DMS153 treated with DMSO at 0.1 percent for 48 hours (cell line): ENCODE measurements at regions not wholly inside any gene's neighbourhood (a gene's known extent, or its start where the extent isn't known, plus 50 kb on each side); places are given as distances from the start of the nearest gene placed in this dataset.
"Not testable (repeated sequence)": the region's sequence is repeated elsewhere in the genome, so short reads cannot be mapped to it uniquely, and the experiment has no call there.

Experiments used
- DNase-seq: peaks from one replicate; lab custom pipeline; 2025; ENCODE audit not compliant: unreplicated experiment; lab: John Stamatoyannopoulos, UW

DNA sequence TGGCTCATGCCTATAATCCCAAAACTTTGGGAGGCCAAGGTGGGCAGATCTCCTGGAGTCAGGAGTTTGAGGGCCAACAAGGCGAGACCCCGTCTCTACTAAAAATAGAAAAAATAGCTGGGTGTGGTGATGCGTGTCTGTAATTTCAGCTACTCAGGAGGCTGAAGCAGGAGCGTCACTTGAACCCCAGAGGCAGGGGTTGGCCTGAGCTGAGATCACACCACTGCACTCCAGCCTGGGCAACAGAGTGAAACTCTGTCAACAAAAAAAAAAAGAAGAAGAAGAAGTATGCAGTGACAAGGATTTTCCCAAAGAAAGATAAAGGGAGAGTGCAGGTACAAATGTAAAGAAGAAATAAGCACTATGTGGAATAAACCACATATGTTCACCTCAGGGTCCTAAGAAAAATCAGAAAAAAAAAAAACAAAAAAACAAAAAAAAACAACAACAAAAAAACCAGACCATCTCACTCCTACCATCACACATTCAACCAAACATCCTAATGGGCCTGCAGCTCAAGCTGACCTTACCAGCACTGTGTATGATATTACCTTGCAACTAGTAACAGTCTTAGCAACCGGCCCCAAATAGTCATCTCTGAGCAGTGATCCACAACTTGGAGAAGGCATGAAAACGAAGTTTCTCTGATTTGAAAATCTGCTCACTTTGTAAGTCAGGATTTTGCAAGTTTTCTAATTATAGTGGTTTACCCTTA is 296.7 kb upstream of the PROK2 start:
- DNase-seq: no peak

DNA sequence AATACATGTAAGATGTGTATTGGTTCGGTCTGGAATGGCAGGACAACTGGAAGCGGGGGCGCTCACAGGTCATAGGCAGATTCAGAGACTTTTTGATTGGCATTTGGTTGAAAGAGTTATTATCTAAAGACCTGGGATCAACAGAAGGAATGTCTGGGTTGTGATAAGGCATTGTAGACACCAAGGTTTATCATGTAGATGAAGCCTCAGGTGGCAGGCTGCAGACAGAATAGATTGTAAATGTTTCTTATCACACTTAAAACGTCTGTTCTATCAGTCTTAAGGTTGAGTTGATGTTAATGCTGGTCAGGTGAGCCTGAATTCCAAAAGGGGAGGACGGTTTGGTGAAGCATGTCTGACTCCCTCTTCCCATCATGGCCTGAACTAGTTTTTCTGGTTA is 295.9 kb upstream of the PROK2 start:
- no peak for DNase-seq

DNA sequence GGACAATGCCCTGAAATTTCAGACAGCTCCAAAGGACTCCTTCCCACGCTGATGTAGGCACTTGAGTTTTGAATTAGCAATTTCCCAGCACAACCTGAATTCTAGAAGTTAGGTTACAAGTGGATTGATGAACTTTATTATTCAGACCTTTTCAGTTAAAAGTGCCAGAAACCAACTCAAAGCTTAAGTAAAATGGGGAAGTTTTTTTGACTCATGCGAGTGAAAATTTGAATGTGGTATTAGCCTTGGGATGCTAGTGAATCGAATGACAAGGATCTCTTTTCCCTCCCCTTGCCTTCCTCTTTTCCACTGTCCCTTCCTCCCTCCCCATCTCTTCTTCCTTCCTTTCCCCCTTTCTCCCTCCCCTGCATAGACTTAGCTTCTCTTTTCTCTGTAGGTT is 295.1 kb upstream of the PROK2 start:
- DNase-seq: no peak

DNA sequence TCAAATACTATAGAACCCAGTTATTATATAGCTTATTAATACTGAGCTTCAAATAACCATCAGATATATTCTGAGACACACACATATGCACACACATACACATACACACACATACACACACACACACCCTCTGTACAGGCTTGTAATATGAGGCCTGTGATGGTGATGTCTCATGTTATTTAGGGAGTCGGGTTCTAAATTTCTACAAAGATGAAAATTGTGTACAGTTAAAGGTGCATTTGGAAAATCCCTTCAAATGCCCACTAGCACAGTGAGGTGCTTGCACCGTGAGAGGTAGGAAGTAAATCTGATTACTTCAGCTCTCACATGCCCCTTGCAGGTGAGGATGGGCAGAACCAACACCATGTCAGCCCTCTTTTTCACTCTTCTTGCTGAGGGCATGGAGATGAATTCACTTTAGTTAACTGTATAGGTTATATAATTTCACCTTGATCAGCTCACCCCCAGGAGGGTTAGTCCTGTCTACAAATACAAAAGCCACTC is 294.5 kb upstream of the PROK2 start:
- no peak for DNase-seq

DNA sequence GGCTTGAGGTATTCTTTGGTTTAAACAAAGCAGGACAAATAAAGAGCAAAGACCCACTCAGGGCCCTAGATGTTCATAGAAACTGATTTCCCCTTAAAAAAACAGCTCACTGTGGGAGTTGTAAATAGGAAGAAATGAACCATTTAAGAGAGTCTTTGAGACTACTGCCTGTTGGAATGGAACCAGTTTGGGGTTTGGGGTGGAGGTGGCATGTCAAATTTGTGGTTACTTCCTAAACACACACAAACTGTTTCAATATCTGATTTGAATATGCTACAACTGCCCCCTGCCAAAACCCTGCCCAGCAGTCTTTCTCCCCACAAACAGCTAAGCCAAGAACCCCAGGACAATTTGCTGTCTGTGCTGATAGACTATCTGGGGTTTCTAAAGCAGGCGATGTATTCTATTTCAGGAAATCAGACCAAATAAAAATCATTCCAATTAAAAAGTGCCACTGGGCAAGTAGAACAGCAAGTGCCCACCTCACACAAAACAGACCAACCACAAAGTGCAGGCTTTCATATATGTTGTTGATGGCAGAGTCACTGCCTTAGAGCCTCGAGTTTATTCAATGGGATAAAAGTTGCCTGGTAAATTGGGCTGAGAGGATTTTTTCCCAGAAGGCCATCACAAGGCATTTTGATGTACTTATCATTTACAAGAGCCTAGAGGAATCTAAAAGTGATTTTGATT is 293.9 kb upstream of the PROK2 start:
- no peak for DNase-seq

DNA sequence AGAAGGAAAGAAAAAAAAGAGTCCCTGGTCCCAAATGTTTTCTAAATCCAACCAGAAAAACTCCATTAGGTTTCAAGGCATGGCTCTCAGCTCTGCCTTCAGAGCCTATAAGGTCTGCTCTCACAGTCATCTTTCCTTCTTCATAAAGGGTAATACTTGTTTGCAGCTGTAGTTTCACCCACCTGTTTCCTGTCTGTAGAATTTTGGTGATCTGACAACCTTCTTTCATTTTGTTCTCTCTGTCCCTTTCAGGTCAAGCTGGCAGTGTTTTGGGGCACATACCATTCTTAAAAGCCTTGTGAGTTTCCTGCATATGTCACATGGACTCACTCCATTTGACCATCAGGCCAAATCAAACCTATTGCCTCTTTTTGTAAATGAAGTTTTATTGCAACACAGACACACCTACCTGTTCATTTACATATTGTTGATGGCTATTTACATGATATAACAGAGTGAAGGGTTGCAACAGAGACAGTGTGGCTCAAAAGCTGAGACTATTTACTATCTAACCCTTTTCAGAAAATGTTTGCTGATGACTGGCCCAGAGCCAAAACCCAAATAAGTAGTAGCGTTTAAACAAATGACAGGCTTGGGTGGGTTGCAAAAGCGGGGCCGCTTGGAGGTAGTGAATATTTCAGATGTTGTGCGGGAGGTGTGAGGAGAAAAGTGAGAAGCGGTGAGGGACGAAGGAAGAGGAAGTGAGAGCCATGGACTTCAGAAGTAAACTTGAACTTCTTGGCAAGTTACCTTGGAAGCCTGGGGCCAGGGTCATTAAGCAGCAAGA is 292.7 kb upstream of the PROK2 start:
- no peak for DNase-seq

DNA sequence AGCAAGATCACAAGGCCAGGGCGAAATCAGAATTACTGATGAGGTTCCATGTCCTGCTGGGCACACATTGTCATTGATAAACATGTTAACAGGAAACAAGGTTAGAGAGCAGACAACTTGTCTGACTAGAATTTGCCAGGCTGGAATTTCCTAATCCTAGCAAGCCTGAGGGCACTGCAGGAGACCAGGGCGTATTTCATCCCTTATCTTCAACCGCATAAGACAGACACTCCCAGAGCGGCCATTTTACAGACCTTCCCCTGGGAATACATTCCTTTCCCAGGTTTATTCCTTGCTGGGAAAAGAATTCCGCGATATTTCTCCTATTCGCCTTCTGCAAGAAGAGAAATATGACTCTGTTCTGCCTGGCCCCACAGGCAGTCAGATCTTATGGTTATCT is 290.9 kb upstream of the PROK2 start:
- DNase-seq: not testable (repeated sequence)

DNA sequence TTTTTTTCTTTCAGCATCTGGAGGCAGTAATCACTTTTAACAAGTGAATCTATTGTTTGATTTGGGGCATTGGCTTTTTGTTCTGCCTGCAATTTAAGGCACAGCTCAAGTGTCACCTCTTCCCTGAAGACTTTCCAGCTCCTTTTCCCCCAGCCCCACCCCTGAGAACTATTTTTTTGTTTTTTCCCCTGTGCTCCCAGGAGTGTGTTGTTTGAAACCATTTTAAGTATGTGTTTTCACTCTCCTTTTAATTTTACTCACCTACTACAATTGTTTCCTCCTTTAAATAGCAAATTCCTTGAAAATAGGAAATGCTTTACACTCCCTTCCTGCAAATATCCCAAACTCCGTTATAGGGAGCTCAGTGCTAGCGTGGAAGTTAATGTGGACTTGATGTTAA is 286.7 kb upstream of the PROK2 start:
- no peak for DNase-seq

DNA sequence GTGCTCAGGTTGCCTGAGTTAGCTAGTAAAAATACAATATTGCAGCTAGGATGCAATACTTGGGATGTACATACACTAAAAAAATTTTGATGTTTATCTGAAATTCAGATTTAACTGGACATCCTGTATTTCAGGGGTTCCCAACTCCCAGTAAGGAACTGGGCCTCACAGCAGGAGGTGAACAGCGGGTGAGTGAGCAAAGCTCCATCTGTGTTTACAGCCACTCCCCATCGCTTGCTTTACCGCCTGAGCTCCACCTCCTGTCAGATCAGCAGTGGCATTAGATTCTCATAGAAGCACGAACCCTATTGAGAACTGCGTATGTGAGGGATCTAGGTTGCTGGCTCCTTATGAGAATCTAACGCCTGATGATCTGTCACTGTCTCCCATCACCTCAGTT is 285.1 kb upstream of the PROK2 start:
- no peak for DNase-seq

DNA sequence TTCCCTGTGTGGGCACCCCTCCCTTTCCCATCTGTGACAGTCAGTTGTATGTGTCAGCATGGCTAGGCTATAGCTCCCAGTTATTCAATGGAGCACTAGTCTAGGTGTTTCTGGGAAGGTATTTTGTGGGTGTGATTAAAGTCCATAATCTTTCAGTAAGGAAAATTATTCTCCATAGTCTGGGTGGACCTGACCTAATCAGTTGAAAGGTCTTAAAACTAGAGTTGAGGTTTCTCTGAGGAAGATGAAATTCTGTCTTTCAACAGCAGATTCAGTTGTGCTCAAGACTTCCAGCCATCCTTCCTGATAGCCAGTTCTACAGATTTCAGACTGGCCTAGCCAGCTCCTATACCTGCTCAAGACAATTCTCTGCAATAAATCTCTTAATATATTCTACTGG is 284.6 kb upstream of the PROK2 start:
- no peak for DNase-seq

DNA sequence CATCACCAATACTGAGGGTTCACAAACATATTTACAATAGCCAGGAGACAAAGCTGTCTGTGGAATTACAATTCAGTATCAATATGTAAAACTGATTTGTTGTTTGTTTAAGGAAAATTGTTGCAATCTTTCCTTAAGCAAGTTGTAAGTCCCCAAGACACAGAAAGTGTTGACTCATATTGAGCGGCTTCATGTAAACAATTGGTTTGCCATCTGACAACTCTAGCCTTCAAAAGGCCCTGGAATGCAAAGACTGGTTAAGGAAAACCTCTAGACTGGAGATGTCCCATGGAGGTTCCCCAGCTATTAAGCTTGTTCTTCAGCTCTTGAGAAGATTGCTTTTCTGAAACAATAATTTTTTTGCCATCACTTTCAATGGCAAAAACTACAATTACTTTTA is 283.7 kb upstream of the PROK2 start:
- DNase-seq: no peak

DNA sequence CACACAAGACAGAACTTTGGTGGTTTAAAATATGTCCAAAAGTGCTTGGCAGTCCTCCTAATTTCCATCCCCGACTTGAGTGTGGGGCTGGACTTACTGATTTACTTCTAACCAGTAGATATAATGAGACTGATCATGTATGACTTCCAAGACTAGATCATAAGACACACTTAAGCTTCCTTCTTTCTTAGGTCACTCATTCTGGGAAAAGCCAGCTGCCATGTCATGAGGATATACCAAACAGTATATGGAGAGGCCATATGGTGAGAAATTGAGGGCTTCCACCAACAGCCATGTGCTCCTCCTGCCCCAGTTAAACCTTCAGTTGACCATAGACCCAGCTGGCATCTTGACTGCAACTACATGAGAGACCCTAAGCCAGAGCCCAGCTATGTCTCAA is 282.8 kb upstream of the PROK2 start:
- DNase-seq: no peak

DNA sequence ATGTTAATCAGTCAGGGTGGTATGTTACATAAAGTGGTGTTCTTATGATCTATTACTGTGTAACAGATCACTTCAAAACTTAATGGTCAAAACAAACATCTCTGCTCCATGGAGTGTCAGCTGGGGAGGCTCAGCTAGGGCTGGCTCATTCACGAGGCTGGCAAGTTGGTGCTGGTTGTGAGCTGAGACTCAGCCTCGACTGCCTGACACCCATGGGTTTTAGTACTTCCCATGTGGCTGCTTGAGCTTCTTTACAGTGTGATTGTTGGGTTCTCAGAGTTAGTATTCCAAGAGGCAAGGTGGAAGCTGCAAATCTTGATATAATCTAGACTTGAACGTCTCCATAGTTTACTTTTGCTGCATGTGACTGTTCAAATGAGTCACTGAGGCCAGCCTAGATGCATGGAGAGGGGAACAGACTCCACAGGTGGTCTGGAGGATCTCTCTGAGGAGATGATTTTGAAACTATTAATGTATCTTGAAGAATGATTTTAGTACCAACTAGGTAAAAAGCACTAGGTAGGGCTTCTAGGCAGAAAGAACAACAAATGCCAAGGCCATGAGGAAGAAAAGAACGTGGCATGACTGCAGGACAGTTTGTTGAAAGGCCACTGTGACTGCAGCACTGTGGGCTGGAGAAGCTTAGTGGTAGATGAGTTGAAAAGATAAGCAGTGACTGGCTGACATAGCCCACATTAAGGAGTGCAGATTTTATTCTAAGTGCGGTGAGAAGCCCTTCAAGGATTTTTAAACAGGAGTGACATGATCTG is 281.1 kb upstream of the PROK2 start:
- DNase-seq: no peak

DNA sequence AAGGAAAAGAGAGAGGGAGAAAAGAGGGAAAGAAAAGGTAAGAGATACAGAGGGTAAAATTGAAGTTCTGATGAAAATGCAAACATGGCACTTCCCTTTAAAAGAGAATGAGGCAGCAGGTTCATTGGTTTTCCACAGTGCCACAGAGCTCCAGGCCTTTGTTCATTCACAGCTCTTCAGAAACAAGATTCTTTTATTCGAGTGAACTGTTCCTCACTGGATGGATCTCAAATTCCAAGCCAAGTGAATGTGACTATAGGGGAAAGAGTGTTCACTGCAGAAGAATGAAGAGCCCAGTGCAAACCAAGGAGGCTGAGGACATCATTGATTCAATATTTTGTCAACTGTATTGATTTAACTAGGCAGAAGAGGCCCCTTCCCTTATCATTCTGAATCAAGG is 280.3 kb upstream of the PROK2 start:
- DNase-seq: no peak

DNA sequence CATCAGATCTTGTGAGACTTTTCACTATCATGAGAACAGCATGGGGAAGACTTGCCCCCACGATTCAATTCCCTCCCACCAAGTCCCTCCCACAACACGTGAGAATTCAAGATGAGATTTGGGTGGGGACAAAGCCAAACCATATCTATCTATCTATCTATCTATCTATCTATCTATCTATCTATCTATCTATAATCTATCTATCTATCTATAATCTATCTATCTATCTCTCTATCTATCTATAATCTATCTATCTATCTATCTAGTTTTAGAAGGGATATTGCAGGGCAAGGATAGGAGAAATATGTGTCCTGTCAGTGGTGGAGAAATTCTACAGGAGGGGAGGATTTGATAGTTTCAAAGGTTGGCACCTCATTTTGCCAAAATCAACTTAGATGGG is 279.8 kb upstream of the PROK2 start:
- not testable (repeated sequence) for DNase-seq

DNA sequence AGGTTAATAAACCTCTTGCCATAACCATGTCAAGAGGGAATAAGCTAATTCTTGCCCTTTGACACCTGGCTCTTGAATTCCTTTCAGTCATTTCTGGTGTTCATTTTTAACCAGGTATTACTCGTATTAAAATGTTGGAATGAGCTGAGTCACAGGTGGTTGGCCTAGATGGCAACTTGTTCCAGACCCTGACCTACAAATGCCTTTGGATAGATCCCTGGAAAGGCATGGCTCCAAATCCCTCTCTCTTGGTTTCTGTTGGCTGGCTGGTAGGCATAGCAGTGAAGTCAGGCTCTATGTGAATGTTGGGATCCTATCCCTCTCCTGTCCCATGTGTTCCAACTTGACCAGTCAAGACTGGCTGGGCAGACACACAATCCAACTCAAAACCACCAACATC is 277.1 kb upstream of the PROK2 start:
- no peak for DNase-seq

DNA sequence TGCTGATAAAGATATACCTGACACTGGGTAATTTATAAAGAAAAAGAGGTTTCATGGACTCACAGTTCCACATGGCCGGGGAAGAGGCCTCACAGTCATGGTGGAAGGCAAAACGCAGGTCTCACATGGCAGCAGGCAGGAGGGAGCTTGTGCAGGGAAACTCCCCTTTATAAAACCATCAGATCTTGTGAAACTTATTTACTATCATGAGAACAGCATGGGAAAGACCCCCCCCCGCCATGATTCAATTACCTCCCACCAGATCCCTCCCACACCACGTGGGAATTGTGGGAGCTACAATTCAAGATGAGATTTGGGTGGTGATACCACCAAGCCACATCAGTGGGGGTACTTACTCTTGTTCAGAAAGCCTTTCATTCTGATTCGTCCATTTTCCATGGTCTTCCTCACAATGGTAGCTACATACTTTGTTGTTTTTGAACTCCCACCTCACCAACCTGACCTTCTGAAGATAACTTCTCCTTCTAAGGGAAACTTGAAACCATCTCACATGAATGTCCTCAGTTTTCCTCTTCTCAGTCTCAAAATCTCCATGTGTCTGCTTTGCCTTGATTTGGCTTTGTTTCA is 275.6 kb upstream of the PROK2 start:
- DNase-seq: no peak

DNA sequence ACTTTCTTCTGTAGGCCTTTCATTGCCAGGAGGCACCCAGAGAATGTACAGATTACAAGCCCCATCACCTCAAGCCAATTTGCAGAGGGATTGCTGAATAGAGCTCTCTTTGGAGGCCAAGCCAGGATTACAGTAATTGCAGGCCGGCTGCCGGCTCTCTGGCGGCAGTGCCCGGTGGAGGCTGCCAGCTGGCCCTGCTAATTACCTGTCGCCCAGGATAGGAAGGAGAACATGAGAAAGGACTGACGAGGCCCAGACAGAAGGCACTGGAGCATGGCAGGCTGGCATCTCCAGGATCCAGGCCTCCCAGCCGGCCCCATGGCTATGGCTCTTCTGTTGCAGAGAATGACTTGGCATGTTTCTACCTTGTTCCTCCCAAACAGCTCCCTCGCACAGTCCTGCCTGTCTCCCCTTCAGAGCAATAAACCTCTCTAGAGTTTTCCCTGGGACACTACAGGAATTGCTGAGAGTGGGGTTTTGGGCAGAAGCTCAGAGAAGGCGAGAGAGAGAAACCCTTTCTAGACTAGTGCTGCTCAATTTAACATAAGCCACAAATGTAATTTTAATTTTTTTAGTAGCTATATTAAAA is 273.6 kb upstream of the PROK2 start:
- DNase-seq: no peak

DNA sequence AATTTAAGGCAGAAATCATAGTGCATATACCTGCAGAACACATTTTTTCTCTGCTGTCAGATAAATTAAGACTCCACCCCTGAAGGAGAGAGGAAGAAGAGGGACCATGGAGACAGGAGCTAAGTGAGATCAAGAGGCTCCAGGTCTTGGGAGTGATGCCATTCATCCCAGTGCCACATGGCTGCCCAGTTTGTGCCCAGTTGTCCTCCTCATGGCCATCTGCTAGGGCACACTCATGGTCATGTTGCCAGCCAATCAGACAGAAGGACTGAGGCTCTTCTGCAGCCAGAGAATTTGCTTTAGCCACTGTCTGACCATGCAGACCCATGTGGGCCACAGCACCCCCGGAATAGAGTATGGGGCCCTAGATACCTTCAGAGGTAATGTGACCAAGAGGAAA is 270.5 kb upstream of the PROK2 start:
- no peak for DNase-seq

DNA sequence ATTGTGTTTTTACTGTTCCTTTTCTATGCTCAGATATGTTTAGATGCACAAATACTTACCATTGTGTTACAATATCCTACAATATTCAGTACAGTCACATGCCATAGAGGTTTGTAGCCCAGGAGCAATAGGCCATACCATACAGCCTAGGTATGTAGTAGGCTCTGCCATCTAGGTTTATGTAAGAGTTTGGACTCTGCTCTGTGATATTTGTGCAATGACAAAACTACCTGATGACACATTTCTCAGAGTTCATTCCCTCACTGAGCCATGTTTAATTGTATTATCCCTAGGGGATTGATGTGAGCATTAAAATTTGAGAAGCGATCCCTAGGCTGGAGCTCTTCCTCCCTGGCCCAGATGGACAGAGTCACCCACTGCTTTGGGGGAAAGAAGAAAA is 270.0 kb upstream of the PROK2 start:
- DNase-seq: no peak
